ENCODE measurements at regions not wholly inside any gene's neighbourhood (a gene's known extent, or its start where the extent isn't known, plus 50 kb on each side); places are given as distances from the start of the nearest gene placed in this dataset.

DNA sequence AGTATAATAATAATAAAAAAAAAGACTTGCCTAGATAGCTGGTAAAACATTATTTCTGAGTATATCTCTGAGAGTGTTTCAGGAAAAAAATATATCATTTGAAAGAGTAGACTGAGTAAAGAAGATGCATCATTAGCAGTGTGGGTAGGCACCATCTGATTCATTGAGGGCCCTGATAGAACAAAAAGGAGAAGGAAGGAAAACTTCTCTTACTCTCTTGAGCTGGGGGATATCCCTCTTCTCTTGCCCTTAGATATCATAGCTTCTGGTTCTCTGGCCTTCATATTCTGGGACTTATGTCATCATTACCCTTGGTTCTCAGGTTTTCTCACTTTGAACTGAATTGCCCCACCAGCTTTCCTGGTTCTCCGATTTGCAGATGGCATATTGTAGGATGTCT, 177.6 kb upstream of the EDNRB start:
- TF ChIP-seq EZH2 (IDR thresholded peaks at IDR 0.05; ENCODE audit: insufficient read depth, poor library complexity, severe bottlenecking), result no peak
- TF ChIP-seq EZH2phosphoT487 (IDR thresholded peaks at IDR 0.05; ENCODE audit: insufficient read depth, low read depth), result no peak

Measured in GM23248 (cell line).